Esophagus (tissue), 2 donors: ENCODE measurements at regions not wholly inside any gene's neighbourhood (a gene's known extent, or its start where the extent isn't known, plus 50 kb on each side); places are given as distances from the start of the nearest gene placed in this dataset.

Source experiments
- H3K27ac ChIP-seq, 2 donors: one replicate each; pipeline ENCODE4 v1.5.1; 2013; ENCODE audit warnings: low read depth in 2 of 2, mild to moderate bottlenecking in 2 of 2, inconsistent platforms in 1 of 2, low read length in 1 of 2, moderate library complexity in 1 of 2
- H3K27me3 ChIP-seq, 2 donors: one replicate each; pipeline ENCODE4 v1.6.1; 2013; ENCODE audit warnings: low read length in 2 of 2, control low read depth in 1 of 2, mild to moderate bottlenecking in 1 of 2; ENCODE audit not compliant: insufficient read depth in 2 of 2, control insufficient read depth in 1 of 2
- H3K36me3 ChIP-seq, 2 donors: one replicate each; pipeline ENCODE4 v1.6.1; 2013; ENCODE audit warnings: low read length in 1 of 2; ENCODE audit not compliant: control insufficient read depth in 2 of 2, insufficient read depth in 2 of 2
- H3K4me1 ChIP-seq, 2 donors: one replicate each; pipeline ENCODE4 v1.6.1; 2013; ENCODE audit warnings: low read length in 1 of 2; ENCODE audit not compliant: control insufficient read depth in 2 of 2, insufficient read depth in 2 of 2
- H3K4me3 ChIP-seq, 2 donors: one replicate each; pipeline ENCODE4 v1.5.1; 2013; ENCODE audit warnings: low read length in 2 of 2, mild to moderate bottlenecking in 2 of 2, low read depth in 1 of 2, moderate library complexity in 1 of 2
- H3K9me3 ChIP-seq, 2 donors: one replicate each; pipeline ENCODE4 v1.6.1; 2013; ENCODE audit warnings: mild to moderate bottlenecking in 2 of 2, low read depth in 1 of 2, low read length in 1 of 2, moderate library complexity in 1 of 2; ENCODE audit not compliant: control insufficient read depth in 2 of 2, insufficient read depth in 1 of 2
- WGBS, 2 donors: extraction: QIAGEN DNeasy Blood & Tissue Kit; methylation state at CpG; one replicate each; pipeline ENCODE4 v1.1.7; 2013; 5-methylcytosine and 5-hydroxymethylcytosine counted together
- donor health status: healthy with polysubstance abuse.
- donor health status: Bipolar disorder and iron deficiency.

DNA sequence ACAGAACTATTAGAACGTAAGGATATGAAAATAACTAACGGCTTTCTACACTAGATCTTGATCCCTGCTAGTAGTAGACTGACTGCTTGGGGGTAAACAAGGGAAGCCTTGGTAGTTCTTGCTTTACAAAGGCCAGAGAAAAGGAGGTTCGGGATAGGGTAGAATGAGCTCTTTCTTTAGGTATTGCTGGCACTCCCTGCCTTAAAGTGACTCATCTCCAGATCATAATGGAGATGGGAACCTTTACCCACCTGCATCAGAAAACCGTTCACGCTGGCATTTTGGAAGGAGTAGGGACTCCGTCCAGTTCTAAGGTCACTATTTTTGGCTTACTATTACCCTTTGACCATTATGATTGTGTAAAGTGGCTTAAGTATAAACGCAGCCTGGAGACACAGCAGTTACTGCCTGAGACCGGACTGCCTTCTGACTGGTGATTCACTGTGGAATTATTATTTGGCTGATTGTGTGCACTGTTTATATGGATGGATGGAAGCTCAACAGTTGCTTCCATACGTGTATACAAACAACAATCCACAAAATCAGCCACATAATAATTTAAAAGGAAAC is 482.5 kb downstream of the STK39 start:
- H3K4me1 ChIP-seq = no peaks in the 10 kb centered on the region
- no peaks in the 10 kb centered on the region for H3K36me3 ChIP-seq
- no peaks in the 10 kb centered on the region for H3K9me3 ChIP-seq
- H3K27me3 ChIP-seq = no peaks in the 10 kb centered on the region
- 85% methylated on average over 9 of the region's 9 CpGs for WGBS, 2 donors
- no peak overlapping the region for H3K4me3 ChIP-seq
- H3K27ac ChIP-seq = no peak overlapping the region

DNA sequence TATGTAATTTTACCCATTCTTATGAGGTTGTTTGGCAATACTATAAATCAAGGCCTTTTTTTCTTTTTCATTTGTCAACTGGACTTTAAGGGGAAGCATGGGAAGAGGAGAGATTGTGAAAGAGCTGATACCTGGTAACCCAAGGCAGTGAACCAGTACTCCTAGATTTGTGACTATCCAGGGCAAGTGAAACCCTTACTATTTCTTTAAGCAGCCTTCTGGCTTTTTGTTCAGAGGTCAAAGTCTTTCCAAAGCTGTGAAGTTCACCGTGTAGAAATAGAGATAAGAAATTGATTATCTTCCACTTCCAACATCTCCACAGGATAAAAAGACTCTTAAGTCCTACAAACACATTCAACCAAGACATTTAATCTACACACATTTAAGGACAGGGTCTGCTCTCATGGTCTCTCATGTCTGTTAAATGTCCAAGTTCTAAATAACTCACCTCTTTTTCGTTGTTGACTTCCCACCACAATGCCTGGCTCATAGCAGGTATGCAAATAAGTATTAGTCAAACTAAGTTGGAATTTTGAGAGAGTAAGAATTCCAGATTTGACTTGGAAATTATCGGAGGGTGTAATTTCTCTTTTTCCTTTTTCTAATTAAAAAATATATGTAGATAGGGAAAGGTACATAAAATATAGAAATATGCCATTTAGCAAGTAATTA is 485.8 kb downstream of the STK39 start:
- 52 to 69% methylated on average over 3 of the region's 3 CpGs for WGBS, 2 donors
- no peaks in the 10 kb centered on the region for H3K9me3 ChIP-seq
- no peaks in the 10 kb centered on the region for H3K27me3 ChIP-seq
- no peaks in the 10 kb centered on the region for H3K4me1 ChIP-seq
- H3K27ac ChIP-seq = no peak overlapping the region
- H3K36me3 ChIP-seq = no peaks in the 10 kb centered on the region
- no peak overlapping the region for H3K4me3 ChIP-seq

DNA sequence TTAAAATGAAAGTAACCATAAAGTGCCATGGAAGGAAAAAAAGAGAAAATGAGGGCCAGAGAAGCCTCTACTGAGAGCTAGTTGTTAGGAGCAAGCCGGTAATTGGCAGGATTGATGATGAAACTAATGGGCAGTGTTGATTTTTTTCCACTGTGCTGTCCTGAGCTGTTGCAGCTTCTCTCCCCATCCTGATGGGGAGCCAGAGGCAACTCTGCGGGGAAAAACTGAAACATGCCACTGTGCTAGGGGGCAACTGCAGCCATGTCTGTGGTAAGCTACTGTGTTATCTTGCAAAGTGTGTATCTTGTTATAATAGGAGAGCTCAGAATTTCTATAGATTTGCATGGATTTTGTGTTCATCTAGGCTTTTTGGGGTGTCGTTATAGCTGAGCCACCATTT is 487.9 kb downstream of the STK39 start:
- Histone ChIP-seq H3K4me3 (no peak overlapping the region), H3K4me1 (no peaks in the 10 kb centered on the region), H3K36me3 (no peaks in the 10 kb centered on the region), H3K27me3 (no peaks in the 10 kb centered on the region), H3K27ac (no peak overlapping the region), H3K9me3 (no peaks in the 10 kb centered on the region)
- WGBS, 2 donors = 91 to 95% methylated on average over 3 of the region's 3 CpGs

DNA sequence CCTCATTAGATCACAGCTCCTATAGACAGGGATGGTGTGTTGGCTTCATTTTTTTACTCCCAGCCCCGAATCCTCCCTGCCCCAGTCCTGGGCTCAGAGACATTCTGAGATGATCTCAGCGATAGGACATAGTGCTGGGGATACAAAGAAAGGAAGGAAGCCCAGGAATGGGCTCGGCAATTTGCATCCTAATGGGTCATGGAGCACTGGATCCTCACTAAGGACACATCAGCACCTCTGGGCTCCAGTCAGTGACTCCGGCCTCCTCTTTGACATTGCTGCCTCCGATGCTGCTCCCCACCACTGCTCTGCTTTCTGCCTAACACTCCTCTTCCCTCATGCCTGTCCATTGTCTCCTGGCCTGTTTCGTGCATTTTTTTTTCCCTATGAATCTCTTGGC is 489.1 kb downstream of the STK39 start:
- no peaks in the 10 kb centered on the region for H3K27me3 ChIP-seq
- H3K9me3 ChIP-seq = no peaks in the 10 kb centered on the region
- no peaks in the 10 kb centered on the region for H3K4me1 ChIP-seq
- no peak overlapping the region for H3K4me3 ChIP-seq
- no peak overlapping the region for H3K27ac ChIP-seq
- H3K36me3 ChIP-seq = no peaks in the 10 kb centered on the region
- 78 to 82% methylated on average over 6 of the region's 6 CpGs for WGBS, 2 donors

DNA sequence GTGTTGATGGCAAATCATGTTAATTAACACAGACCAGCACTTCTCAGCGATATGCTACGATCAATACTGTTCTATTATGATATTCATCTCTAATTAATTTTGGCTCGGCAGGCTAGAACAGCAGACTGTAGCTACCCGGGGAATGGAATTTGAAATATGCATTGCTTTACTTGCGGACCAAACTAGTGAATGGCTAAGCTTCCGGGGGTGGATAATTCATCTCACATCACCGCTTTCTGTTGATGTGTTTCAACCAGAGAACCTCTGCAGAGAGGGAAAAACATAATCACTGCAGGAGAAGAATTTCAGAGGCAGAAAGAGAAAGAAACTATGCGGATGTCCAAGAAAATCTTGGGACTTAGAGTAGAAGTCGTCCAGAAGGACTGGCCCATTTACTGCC is 490.9 kb downstream of the STK39 start:
- Histone ChIP-seq H3K4me1 (no peaks in the 10 kb centered on the region), H3K9me3 (no peaks in the 10 kb centered on the region), H3K4me3 (no peak overlapping the region), H3K27me3 (no peaks in the 10 kb centered on the region), H3K36me3 (no peaks in the 10 kb centered on the region), H3K27ac (no peak overlapping the region)
- 55 to 65% methylated on average over 9 of the region's 9 CpGs for WGBS, 2 donors

DNA sequence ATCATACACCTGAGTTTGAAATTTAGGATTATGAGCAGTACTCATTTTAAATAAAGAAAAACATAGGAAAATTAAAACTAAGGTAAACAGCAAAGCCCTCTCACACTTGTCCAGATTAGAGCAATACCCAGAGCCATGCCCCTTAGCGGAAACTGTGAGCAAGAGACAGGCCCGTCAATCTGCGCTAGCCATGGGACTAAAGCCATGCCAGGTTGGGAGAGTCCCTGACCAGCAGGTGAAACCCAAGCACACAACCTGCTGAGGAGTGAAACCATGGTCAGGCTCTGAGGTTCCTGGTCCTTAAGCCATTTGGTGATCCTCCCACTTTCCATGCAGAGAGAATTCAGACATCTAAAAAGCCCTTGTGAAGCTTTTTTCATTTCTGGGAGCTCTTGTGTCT is 494.3 kb downstream of the STK39 start:
- 94 to 95% methylated on average over 3 of the region's 3 CpGs for WGBS, 2 donors
- Histone ChIP-seq H3K27ac (no peak overlapping the region), H3K4me3 (no peak overlapping the region), H3K36me3 (no peaks in the 10 kb centered on the region), H3K4me1 (no peaks in the 10 kb centered on the region), H3K9me3 (no peaks in the 10 kb centered on the region), H3K27me3 (no peaks in the 10 kb centered on the region)

DNA sequence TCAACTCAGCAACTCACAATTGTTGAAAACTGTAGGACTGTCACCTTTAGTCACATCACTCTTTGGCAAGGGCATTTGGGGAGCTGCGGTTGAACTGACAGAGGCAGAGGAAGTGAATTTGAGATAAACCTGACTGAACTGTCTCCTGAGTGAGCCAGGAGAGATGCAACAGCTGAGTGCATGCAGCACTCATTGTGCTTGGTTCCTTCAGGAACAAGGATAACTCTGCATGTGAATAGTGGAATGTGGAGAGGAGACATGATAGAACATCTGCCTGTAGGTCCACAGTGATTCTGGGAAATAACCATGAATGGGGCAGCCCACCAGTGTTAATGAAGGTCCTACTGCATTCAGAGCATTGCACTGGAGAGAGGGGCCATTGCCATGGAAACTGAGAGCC is 494.7 kb downstream of the STK39 start:
- WGBS, 2 donors = 71 to 73% methylated on average over 1 of the region's 1 CpG
- no peaks in the 10 kb centered on the region for H3K4me1 ChIP-seq
- no peaks in the 10 kb centered on the region for H3K36me3 ChIP-seq
- no peak overlapping the region for H3K27ac ChIP-seq
- H3K4me3 ChIP-seq = no peak overlapping the region
- no peaks in the 10 kb centered on the region for H3K27me3 ChIP-seq
- no peaks in the 10 kb centered on the region for H3K9me3 ChIP-seq

DNA sequence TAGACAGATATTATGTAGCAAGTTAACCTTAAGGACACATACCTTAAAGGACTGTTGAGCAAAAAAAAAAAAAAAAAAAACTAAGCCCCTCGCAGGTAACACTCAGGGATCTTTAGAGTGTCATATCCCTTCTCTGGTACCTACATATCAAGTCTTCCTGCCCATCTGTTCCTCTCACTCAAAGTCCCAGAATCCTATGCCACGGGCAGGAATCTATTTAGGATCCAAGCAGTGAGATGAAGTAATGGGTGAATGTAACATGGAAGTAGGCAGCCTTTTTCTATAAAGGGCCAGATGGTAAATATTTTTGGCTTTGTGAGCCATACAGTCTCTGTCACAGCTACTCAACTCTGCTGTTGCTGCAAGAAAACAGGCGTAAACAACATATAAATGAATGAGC is 496.7 kb downstream of the STK39 start:
- no peaks in the 10 kb centered on the region for H3K27me3 ChIP-seq
- no peaks in the 10 kb centered on the region for H3K36me3 ChIP-seq
- H3K4me3 ChIP-seq = no peak overlapping the region
- no peak overlapping the region for H3K27ac ChIP-seq
- no peaks in the 10 kb centered on the region for H3K9me3 ChIP-seq
- WGBS, 2 donors = 87 to 88% methylated on average over 3 of the region's 3 CpGs
- H3K4me1 ChIP-seq = no peaks in the 10 kb centered on the region

DNA sequence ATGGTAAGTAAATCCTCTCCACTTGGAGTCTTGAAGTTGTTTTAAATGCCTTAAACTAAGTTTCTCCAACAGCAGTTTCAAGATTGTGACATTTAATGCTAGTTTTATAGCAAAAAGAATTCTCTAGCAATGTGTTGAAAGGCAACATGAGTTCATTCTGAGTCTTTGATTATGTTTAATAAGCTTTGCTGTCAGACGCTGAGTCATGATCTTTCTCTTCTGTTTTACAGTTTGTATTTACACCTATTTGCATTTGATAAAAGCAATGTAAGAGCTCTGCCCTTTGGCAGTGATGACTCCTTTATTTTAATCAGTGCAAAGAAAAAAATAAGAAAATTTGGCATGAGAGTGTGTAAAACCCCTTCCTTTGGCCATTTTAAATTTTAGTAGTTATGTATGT is 497.7 kb downstream of the STK39 start:
- no peak overlapping the region for H3K27ac ChIP-seq
- no peaks in the 10 kb centered on the region for H3K4me1 ChIP-seq
- no peaks in the 10 kb centered on the region for H3K9me3 ChIP-seq
- no peaks in the 10 kb centered on the region for H3K36me3 ChIP-seq
- H3K27me3 ChIP-seq = no peaks in the 10 kb centered on the region
- WGBS, 2 donors = 25 to 26% methylated on average over 1 of the region's 1 CpG
- no peak overlapping the region for H3K4me3 ChIP-seq

DNA sequence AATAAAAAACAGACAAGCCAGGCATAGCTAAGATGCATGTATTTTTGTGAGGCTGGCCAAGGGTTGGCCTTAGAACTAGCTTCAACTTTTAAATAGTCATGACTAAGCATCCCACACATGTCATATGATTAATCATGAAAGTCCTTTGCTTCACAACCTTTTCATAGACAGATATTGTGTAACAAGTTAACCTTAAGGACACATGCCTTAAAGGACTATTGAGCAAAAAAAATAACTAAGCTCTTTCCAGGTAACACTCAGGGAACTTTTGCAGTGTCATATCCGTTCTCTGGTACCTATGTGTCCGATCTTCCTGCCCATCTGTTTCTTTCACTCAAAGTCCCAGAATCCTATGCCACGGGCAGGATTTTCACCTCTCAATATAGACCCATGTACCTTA is 498.4 kb downstream of the STK39 start:
- H3K27ac ChIP-seq = no peak overlapping the region
- 73 to 85% methylated on average over 3 of the region's 3 CpGs for WGBS, 2 donors
- no peak overlapping the region for H3K4me3 ChIP-seq
- H3K27me3 ChIP-seq = no peaks in the 10 kb centered on the region
- no peaks in the 10 kb centered on the region for H3K4me1 ChIP-seq
- H3K36me3 ChIP-seq = no peaks in the 10 kb centered on the region
- H3K9me3 ChIP-seq = no peaks in the 10 kb centered on the region
